GM21367 (cell line): ENCODE measurements at regions not wholly inside any gene's neighbourhood (a gene's known extent, or its start where the extent isn't known, plus 50 kb on each side); places are given as distances from the start of the nearest gene placed in this dataset.

Source experiments
- ATAC-seq: cut with Tn5 transposase; IDR thresholded peaks from one replicate; pipeline ENCODE4 v1.9.1; 2021; ENCODE audit not compliant: unreplicated experiment

GRCh38 chr10:88107296-88108097 lies 244.1 kb downstream of the PTEN start:
- no peak for ATAC-seq

- ATAC-seq = no peak
Observed at GRCh38 chr10:88108115-88108610, 244.7 kb downstream of the PTEN start.

- ATAC-seq = no peak
Observed at GRCh38 chr10:88110355-88110754, 246.9 kb downstream of the PTEN start.

DNA sequence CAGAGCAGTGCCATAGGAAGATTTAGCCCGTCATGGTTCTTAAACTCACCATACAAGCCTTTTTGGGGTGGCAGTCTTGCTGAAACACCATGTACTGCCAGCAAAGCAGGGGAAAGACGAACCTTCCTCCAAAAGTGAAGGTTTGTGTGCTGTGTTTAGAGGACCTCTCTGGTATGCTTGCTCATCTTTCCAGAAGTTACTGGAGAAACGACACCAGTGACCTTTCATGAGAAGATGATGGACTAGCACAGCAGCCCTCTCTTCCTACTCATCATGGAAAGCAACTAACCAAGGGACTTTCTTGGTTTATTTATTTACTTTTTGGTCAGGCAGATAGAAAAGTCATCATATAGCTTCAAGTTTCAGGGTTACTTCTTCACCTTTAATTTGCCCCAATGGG lies 247.4 kb downstream of the PTEN start:
- no peak for ATAC-seq

DNA sequence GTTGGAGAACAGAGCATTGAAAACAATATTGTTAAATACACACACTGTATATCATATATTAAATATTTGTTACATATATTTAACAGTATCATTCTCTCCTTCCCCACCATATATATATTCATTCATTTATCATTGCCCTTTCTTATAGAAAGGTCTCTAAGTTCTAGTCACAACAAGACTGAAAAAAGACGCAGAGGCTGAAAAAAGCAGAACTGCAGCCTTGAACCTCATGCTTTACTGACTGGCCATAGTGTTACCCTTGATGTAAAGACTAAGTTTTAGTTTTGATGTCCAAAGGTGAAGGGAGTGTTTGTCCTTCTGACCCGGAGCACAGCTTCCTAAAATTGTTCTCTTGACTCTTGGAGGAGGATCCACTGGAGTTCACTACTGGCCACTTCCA lies 247.9 kb downstream of the PTEN start:
- ATAC-seq = no peak

- ATAC-seq = no peak
Observed at GRCh38 chr10:88113232-88113631, 249.8 kb downstream of the PTEN start.

DNA sequence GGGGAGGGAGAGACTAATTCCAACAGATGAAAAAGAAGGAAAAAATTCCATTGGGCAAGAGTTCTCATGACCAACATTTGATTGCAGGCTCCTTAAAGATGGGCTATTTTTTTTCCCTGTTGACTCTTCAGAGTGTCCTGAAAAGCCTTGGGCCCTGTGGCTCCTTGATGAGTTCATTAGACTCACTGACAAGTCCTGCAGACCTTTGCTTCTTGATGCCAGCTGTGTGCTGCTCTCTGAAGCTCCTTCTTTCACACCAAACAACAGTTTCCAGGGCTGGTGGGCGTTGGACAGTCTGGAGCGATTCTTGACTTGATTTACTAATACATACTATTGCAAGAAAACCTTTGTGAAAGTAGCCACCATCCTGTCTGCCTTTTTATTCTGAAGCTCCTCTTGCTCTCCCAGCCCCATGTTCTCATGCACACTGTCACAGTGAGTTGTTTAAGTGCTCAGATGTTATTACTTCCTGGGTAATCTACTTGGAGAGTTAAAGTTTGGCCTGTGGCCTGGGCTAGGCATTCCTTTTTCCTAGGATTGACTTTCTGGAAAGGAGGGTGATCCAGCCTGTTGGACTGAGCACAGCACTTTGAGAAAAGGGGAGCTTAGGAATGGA lies 250.3 kb downstream of the PTEN start:
- ATAC-seq = no peak

GRCh38 chr10:88114368-88114767 lies 250.9 kb downstream of the PTEN start:
- no peak for ATAC-seq

DNA sequence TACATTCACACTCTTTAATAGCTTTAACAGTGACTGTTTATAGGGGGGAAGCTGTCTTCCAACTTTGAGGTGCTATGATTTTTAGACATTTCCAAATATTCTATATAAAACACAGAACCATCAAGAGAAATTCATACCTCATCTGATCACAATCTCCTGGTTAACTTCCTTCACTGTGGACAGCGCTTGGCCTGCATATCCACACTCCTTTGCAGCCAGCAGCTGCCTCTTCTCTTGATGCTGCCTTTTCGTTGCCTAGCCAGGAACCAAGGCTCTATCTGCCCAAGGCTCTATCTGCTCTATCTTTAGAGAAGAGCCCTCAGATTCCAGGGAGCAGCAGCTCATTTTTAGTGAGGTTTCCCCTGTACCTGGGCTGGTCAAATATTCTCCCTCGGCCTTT lies 252.0 kb downstream of the PTEN start:
- ATAC-seq = no peak

GRCh38 chr10:88115968-88116367 lies 252.5 kb downstream of the PTEN start:
- ATAC-seq = no peak

- no peak for ATAC-seq
Observed at GRCh38 chr10:88116481-88116880, 253.1 kb downstream of the PTEN start.

GRCh38 chr10:88116971-88117626 lies 253.7 kb downstream of the PTEN start:
- ATAC-seq = no peak

DNA sequence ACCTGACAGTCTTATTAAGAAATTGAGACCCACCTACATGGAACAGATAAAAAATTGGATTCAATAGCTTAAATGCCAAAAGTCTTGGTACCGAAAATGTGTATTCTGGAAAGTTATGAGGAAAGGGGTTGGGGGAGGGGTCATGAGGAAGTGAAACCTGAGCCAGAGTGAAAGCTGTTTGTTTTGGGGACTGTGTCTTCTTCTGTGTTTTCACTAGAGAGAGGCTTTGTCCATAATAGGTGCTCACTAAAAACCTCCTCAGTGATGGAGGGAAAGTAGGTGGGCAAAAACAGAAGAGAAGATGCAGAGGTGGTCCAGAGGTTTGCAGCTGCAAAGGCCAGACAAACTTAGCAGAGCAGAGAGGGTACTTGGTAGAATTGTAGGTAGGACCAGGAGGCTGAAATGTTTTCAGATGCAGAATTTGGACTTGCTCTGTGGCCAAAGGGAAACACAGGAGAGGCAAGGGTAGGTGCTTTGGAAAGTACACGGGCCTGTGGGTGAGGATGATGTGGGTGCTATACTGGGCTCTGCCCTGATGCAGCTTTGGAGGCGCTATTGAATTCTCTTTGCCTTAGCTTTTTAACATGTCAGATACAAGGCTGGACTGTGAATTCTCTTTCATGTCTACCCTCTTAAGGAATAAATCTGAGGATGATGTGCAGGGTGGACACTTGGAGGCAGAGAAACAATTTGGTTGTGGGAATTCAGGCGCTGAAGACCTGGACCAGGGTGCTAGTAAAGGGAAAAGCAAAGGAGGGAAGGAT lies 254.6 kb downstream of the PTEN start:
- ATAC-seq = no peak

- no peak for ATAC-seq
Observed at GRCh38 chr10:88118729-88119128, 255.3 kb downstream of the PTEN start.

- no peak for ATAC-seq
Observed at GRCh38 chr10:88119160-88119559, 255.7 kb downstream of the PTEN start.

DNA sequence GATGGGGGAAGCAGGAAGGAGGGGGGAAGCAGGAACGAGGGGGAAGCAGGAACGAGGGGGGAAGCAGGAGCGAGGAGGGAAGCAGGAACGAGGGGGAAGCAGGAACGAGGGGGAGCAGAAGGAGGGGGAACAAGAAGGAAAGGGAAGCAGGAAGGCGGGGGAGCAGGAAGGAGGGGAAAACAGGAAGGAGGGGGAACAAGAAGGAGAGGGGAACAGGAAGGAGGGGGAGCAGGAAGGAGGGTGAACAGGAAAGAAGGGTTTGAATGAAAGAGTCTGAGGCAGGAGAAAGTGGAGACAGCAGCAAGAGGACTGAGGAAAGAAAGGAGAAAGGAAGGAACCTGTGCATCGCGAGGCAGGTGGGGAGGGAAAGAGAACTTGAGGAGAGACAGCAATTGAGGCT lies 256.6 kb downstream of the PTEN start:
- no peak for ATAC-seq

- no peak for ATAC-seq
Observed at GRCh38 chr10:88120599-88121333, 257.3 kb downstream of the PTEN start.

DNA sequence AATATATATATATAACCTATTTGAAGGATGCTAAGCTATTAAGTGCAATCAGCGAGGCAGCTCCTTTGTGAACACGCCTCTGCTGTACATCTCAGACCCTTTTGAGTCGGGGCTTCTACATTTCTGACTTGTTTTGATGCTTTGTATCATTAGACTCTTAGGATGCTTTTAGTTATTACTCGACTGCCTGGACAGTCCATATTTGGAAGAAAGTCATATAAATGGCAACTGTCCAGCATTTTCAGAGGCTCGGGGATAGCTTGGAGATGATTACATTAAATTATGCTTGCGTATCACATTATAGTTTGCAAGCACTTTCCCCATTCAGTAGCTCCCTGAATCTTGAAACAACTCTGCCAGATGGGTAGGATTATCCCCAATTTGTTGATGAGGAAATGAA lies 257.9 kb downstream of the PTEN start:
- ATAC-seq = no peak

- ATAC-seq = no peak
Observed at GRCh38 chr10:88122145-88122544, 258.7 kb downstream of the PTEN start.

GRCh38 chr10:88122576-88122975 lies 259.2 kb downstream of the PTEN start:
- ATAC-seq = no peak

- no peak for ATAC-seq
Observed at GRCh38 chr10:88125766-88126165, 262.3 kb downstream of the PTEN start.
